ENCODE measurements at regions not wholly inside any gene's neighbourhood (a gene's known extent, or its start where the extent isn't known, plus 50 kb on each side); places are given as distances from the start of the nearest gene placed in this dataset.

GRCh38 chr10:22058201-22058600 lies 54.7 kb upstream of the DNAJC1 start:
- FAIRE-seq (no peak), DNase-seq (ENCODE audit: insufficient read length, low spot score) (no peak)
- TF ChIP-seq, protein P1, sequence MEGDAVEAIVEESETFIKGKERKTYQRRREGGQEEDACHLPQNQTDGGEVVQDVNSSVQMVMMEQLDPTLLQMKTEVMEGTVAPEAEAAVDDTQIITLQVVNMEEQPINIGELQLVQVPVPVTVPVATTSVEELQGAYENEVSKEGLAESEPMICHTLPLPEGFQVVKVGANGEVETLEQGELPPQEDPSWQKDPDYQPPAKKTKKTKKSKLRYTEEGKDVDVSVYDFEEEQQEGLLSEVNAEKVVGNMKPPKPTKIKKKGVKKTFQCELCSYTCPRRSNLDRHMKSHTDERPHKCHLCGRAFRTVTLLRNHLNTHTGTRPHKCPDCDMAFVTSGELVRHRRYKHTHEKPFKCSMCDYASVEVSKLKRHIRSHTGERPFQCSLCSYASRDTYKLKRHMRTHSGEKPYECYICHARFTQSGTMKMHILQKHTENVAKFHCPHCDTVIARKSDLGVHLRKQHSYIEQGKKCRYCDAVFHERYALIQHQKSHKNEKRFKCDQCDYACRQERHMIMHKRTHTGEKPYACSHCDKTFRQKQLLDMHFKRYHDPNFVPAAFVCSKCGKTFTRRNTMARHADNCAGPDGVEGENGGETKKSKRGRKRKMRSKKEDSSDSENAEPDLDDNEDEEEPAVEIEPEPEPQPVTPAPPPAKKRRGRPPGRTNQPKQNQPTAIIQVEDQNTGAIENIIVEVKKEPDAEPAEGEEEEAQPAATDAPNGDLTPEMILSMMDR (IDR thresholded peaks at IDR 0.05; ENCODE audit: insufficient read depth, missing control alignments) = no peak

DNA sequence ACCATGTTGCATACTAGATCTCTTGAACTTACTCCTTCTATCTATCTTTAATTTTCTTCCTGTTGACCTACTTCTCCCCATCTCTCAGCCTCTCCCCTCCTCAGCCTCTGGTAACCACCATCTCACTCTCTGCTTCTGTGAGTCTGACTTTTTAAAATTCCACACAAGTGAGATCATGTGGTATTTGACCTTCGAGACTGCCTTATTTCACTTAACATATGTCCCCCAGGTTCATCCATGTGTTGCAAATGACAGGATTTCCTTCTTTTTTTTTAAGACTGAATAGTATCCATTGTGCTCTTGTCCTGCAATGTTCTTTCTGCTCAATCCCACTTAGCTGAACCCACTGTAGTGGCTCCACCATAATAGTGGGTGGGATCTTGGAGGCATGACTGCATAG lies 51.4 kb upstream of the DNAJC1 start:
- DNase-seq (ENCODE audit: insufficient read length, low spot score) = no peak
- FAIRE-seq = no peak
- TF ChIP-seq, protein P1 (IDR thresholded peaks at IDR 0.05; ENCODE audit: insufficient read depth, missing control alignments) = no peak
